HEK293 (cell line): ENCODE measurements at regions not wholly inside any gene's neighbourhood (a gene's known extent, or its start where the extent isn't known, plus 50 kb on each side); places are given as distances from the start of the nearest gene placed in this dataset.

Experiments
- IKZF3 ChIP-seq: fragments of 450-650 bp; IDR thresholded peaks from 2 replicates; pipeline ENCODE4 v1.5.0; 2018; ENCODE audit warnings: missing biosample characterization, mild to moderate bottlenecking, missing genetic modification characterization, moderate library complexity
- SALL2 ChIP-seq: fragments of 450-650 bp; formaldehyde crosslinking; IDR thresholded peaks from 2 replicates; pipeline ENCODE4 v1.5.0; 2017; ENCODE audit warnings: missing biosample characterization, mild to moderate bottlenecking, missing genetic modification characterization, borderline replicate concordance
- ZNF311 ChIP-seq: fragments of 450-650 bp; formaldehyde crosslinking; IDR thresholded peaks from 2 replicates; pipeline ENCODE4 v1.5.1; 2017; ENCODE audit warnings: missing biosample characterization, missing genetic modification characterization, borderline replicate concordance
- ZNF350 ChIP-seq: fragments of 450-650 bp; formaldehyde crosslinking; IDR thresholded peaks from 2 replicates; pipeline ENCODE4 v1.5.0; 2017; ENCODE audit warnings: missing biosample characterization, mild to moderate bottlenecking, missing genetic modification characterization
- ZNF600 ChIP-seq: fragments of 450-650 bp; formaldehyde crosslinking; IDR thresholded peaks from 2 replicates; pipeline ENCODE4 v1.5.1; 2016; ENCODE audit warnings: missing biosample characterization, missing genetic modification characterization
- TF ChIP-seq, protein P1 (sequence below): fragments of 450-650 bp; formaldehyde crosslinking; IDR thresholded peaks from 2 replicates; pipeline ENCODE4 v1.5.1; 2016; ENCODE audit warnings: missing biosample characterization, missing genetic modification characterization

DNA sequence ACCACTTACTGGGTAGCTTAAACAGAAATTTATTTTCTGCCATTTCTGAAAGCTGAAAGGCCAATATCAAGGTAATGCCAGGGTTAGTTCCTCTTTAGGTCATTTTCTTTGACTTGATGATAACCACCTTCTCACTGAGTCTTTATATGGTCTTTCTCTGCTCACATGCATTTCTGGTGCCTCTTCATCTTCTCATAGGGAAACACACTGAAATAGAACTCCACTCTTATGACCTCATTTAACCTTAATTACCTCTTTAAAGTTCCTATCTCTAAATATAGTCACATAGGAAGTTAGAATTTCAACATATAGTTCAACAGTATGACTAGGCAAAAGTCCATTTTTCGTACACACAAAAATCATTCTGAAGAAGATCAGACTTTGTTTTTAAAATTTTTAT lies 616.8 kb upstream of the VRK2 start:
- TF ChIP-seq, protein P1, sequence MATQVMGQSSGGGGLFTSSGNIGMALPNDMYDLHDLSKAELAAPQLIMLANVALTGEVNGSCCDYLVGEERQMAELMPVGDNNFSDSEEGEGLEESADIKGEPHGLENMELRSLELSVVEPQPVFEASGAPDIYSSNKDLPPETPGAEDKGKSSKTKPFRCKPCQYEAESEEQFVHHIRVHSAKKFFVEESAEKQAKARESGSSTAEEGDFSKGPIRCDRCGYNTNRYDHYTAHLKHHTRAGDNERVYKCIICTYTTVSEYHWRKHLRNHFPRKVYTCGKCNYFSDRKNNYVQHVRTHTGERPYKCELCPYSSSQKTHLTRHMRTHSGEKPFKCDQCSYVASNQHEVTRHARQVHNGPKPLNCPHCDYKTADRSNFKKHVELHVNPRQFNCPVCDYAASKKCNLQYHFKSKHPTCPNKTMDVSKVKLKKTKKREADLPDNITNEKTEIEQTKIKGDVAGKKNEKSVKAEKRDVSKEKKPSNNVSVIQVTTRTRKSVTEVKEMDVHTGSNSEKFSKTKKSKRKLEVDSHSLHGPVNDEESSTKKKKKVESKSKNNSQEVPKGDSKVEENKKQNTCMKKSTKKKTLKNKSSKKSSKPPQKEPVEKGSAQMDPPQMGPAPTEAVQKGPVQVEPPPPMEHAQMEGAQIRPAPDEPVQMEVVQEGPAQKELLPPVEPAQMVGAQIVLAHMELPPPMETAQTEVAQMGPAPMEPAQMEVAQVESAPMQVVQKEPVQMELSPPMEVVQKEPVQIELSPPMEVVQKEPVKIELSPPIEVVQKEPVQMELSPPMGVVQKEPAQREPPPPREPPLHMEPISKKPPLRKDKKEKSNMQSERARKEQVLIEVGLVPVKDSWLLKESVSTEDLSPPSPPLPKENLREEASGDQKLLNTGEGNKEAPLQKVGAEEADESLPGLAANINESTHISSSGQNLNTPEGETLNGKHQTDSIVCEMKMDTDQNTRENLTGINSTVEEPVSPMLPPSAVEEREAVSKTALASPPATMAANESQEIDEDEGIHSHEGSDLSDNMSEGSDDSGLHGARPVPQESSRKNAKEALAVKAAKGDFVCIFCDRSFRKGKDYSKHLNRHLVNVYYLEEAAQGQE (tag by site-specific recombination), result no peak
- no peak for TF ChIP-seq ZNF350
- no peak for TF ChIP-seq ZNF600
- TF ChIP-seq IKZF3 (tag by site-specific recombination), result no peak
- TF ChIP-seq ZNF311, result no peak
- no peak for TF ChIP-seq SALL2 (tag by site-specific recombination)
